Heart left ventricle (tissue), 16 donors: ENCODE measurements at regions not wholly inside any gene's neighbourhood (a gene's known extent, or its start where the extent isn't known, plus 50 kb on each side); places are given as distances from the start of the nearest gene placed in this dataset.

Experiments
- ATAC-seq, 4 donors: fragments of 200-7000 bp; cut with Tn5 transposase; one replicate each; pipeline ENCODE4 v1.9.1; 2020 to 2022; ENCODE audit warnings: moderate library complexity in 4 of 4, mild to moderate bottlenecking in 3 of 4, moderate number of reproducible peaks in 1 of 4
- DNase-seq, 5 donors: peaks; one replicate each; pipeline ENCODE4 v3.0.0-alpha.2; 2020
- H3K27ac ChIP-seq, 12 donors: fragments of 200-600 bp; sonication (generic) in 4 of 12; one replicate each; pipeline versions ENCODE4 v1.5.0 to v1.8.0; 2016 to 2022; ENCODE audit warnings: mild to moderate bottlenecking in 2 of 12
- H3K27me3 ChIP-seq, 9 donors: fragments of 200-600 bp; sonication (generic) in 2 of 9; one replicate each; pipeline versions ENCODE4 v1.5.1 to v1.8.0; 2016 to 2022; ENCODE audit warnings: mild to moderate bottlenecking in 3 of 9
- H3K36me3 ChIP-seq, 9 donors: fragments of 200-600 bp; sonication (generic) in 2 of 9; one replicate each; pipeline versions ENCODE4 v1.5.0 to v1.8.0; 2018 to 2022; ENCODE audit warnings: mild to moderate bottlenecking in 2 of 9
- H3K4me1 ChIP-seq, 12 donors: fragments of 200-600 bp; sonication (generic) in 4 of 12; one replicate each; pipeline versions ENCODE4 v1.5.0 to v1.8.0; 2016 to 2022; ENCODE audit warnings: mild to moderate bottlenecking in 3 of 12
- H3K4me3 ChIP-seq, 12 donors: fragments of 200-600 bp; sonication (generic) in 4 of 12; one replicate each; pipeline versions ENCODE4 v1.5.0 to v1.8.0; 2017 to 2022; ENCODE audit warnings: mild to moderate bottlenecking in 9 of 12, moderate library complexity in 4 of 12
- H3K9me3 ChIP-seq, 12 donors: fragments of 200-600 bp; sonication (generic) in 4 of 12; one replicate each; pipeline versions ENCODE4 v1.5.0 to v1.8.0; 2016 to 2022; ENCODE audit warnings: mild to moderate bottlenecking in 1 of 12
- POLR2A ChIP-seq, 2 donors: fragments of 450-650 bp; IDR thresholded peaks; one replicate each; pipeline ENCODE4 v1.6.1; 2017; ENCODE audit warnings: antibody characterized with exemption in 2 of 2, mild to moderate bottlenecking in 2 of 2, moderate library complexity in 2 of 2
- whole genome bisulfite sequencing, 4 donors: extraction: QIAGEN DNeasy Blood & Tissue Kit in 2 of 4; methylation state at CpG; one replicate each; pipeline versions ENCODE4 v1.1.5 to v1.1.7; 2013 to 2018; 5-methylcytosine and 5-hydroxymethylcytosine counted together
- intact Hi-C, 10 donors: fragments of 100-400 bp; cut with DNase I; formaldehyde crosslinking; loops; one replicate each; pipeline versions ENCODE4 v1.11.1 to v1.14.2; 2022
- TF ChIP-seq, protein P1 (sequence below), 12 donors: fragments of 200-600 bp; sonication (generic) in 4 of 12; IDR thresholded peaks; one replicate each; pipeline versions ENCODE4 v1.5.0 to v1.8.0; 2018 to 2022; ENCODE audit warnings: antibody characterized with exemption in 12 of 12, mild to moderate bottlenecking in 5 of 12
- donor health status: ischemic (EF 13 %, LVEDD 7.1; RV severe dilation, severe dysfunction).
- donor health status: healthy with polysubstance abuse.
- donor health status: DM: no; HTN: yes; CAD: no.
- donor health status: DM: no; HTN: no; CAD: no.
- donor health status: ischemic (EF 25% LVEDD 6.9; RV normal size, moderate dysfunction).
- donor health status: ischemic (EF 25% LVEDD 5.7; RV mildly dilated, moderate dysfunction).
- donor health status: healthy.
- donor health status: DM: yes; HTN: yes; CAD: no.
- donor health status: ischemic (EF 35%, LVEDD 5.7; RV mildly dilated, moderate dysfunction).
- donor health status: nonischemic (EF 11% LVEDD 7.7; RV severe dilation, severe dysfunction).
- donor health status: DM: yes; HTN: yes; CAD: no.
- donor health status: PGD.
- donor health status: ischemic (EF 29% LVEDD 5.4; RV normal size, mild dysfunction).
- donor health status: nonischemic (EF 23%, LVEDD 6.1; RV moderate dilation, normal function).

DNA sequence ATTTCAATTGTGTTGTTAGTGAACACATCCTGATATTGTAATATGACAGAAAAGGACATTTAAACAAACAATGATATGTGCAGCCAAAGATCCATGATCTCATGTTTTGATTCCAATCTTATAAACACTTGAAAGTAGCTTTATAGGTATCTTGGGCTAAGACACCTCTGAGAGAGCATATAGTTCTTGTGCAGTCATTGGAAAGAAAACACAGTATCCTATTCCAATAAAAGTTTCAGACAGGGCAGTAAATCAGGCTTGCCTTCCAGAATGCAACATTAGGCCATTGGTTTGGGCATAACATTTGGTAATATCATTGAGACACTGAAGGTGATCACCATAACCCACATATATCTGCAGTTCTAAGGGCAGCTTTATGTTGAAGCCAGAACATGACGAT, 188.3 kb upstream of the HCCS start:
- Histone ChIP-seq H3K9me3 (peaks cover 0 to under 1% (median 0%) of the 10 kb centered on the region in 12 donors), H3K36me3 (no peaks in the 10 kb centered on the region), H3K4me3 (no peak overlapping the region), H3K4me1 (no peaks in the 10 kb centered on the region), H3K27me3 (no peaks in the 10 kb centered on the region), H3K27ac (no peak overlapping the region)
- intact Hi-C loops = no loop called here
- 31 to 83% (median 71%) methylated on average over 1 of the region's 1 CpG for WGBS, 4 donors
- no peak for DNase-seq
- no peak for TF ChIP-seq POLR2A (IDR thresholded peaks at IDR 0.05)
- TF ChIP-seq, protein P1, sequence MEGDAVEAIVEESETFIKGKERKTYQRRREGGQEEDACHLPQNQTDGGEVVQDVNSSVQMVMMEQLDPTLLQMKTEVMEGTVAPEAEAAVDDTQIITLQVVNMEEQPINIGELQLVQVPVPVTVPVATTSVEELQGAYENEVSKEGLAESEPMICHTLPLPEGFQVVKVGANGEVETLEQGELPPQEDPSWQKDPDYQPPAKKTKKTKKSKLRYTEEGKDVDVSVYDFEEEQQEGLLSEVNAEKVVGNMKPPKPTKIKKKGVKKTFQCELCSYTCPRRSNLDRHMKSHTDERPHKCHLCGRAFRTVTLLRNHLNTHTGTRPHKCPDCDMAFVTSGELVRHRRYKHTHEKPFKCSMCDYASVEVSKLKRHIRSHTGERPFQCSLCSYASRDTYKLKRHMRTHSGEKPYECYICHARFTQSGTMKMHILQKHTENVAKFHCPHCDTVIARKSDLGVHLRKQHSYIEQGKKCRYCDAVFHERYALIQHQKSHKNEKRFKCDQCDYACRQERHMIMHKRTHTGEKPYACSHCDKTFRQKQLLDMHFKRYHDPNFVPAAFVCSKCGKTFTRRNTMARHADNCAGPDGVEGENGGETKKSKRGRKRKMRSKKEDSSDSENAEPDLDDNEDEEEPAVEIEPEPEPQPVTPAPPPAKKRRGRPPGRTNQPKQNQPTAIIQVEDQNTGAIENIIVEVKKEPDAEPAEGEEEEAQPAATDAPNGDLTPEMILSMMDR (IDR thresholded peaks at IDR 0.05) = no peak
- ATAC-seq = no peak

DNA sequence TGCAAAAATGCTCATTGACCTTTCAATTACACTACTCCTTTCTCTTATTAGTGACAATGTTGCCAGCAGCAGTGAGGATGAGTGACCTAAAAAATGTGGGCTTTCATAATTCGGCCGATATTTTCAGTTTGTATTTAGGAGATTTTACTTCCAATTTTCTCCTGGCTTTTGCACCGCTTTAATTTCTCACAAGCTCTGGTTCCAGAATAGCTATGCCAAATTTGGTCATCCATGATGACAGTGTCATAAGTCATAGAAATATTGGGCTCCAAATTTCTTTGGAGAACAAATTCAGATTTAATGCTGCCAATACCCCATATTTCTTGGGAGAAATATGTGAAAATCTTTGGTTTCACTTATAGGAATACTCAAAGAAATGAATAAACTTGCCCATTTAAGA, 187.7 kb upstream of the HCCS start:
- 65 to 80% (median 70%) methylated on average over 3 of the region's 3 CpGs for WGBS, 4 donors
- no peak for TF ChIP-seq POLR2A (IDR thresholded peaks at IDR 0.05)
- TF ChIP-seq, protein P1 (IDR thresholded peaks at IDR 0.05) = no peak
- no peaks in the 10 kb centered on the region for H3K27me3 ChIP-seq
- no peaks in the 10 kb centered on the region for H3K4me1 ChIP-seq
- intact Hi-C loops = no loop called here
- H3K36me3 ChIP-seq = no peaks in the 10 kb centered on the region
- H3K9me3 ChIP-seq = peaks cover 0 to 7% (median 0%) of the 10 kb centered on the region in 12 donors
- DNase-seq (no peak), ATAC-seq (no peak)
- no peak overlapping the region for H3K4me3 ChIP-seq
- no peak overlapping the region for H3K27ac ChIP-seq

DNA sequence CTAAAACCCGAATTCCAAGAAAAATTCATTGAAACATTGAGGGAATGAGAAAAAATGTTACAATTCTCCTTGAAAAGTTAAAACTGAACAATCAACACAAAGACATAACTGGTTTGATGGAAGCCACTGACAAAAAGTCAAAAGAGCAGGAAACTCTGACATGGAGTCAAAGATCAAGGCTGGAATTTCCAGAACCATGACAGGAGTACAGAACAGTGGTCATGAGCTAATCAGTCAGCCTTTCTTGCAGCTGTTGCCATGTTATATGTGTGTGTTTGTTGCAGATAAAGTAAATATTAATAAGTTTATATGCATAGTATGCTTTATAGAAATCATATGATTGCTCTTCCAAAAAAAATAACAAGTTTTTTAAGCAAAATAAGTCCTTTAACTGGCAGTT, 184.7 kb upstream of the HCCS start:
- ATAC-seq (no peak), DNase-seq (no peak)
- intact Hi-C loops = no loop called here
- no peak for TF ChIP-seq POLR2A (IDR thresholded peaks at IDR 0.05)
- TF ChIP-seq, protein P1 (IDR thresholded peaks at IDR 0.05) = no peak
- Histone ChIP-seq H3K4me1 (no peaks in the 10 kb centered on the region), H3K9me3 (peaks cover 0 to 9% (median 0%) of the 10 kb centered on the region in 12 donors), H3K27ac (no peak overlapping the region), H3K27me3 (no peaks in the 10 kb centered on the region), H3K36me3 (no peaks in the 10 kb centered on the region), H3K4me3 (no peak overlapping the region)
- WGBS, 4 donors = 40 to 66% (median 49%) methylated on average over 1 of the region's 1 CpG

DNA sequence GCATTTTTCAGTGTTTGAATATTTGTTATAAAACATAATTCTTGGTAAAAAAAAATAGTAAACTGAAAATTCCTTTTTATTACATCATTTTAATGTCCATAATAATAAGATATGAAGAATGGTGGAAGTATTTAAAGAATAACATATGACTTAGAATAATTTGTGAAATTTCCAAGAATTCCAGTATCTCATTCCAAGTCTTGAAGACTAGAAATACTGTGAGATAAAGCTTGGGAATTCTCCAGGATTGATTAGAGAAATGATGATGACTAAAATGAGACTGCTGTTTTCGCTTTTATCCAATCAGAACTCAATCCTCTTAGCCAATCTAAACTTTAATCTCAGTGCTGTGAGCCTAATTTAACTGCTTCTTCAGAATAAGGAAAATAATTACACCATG, 184.2 kb upstream of the HCCS start:
- DNase-seq (no peak), ATAC-seq (no peak)
- TF ChIP-seq, protein P1 (IDR thresholded peaks at IDR 0.05) = no peak
- TF ChIP-seq POLR2A (IDR thresholded peaks at IDR 0.05) = no peak
- no peaks in the 10 kb centered on the region for H3K36me3 ChIP-seq
- H3K4me3 ChIP-seq = no peak overlapping the region
- 56 to 82% (median 69%) methylated on average over 1 of the region's 1 CpG for WGBS, 4 donors
- H3K27ac ChIP-seq = no peak overlapping the region
- intact Hi-C loops = no loop called here
- peaks cover 0 to 9% (median 0%) of the 10 kb centered on the region in 12 donors for H3K9me3 ChIP-seq
- no peaks in the 10 kb centered on the region for H3K4me1 ChIP-seq
- H3K27me3 ChIP-seq = no peaks in the 10 kb centered on the region
